Lung (tissue), 11 donors: ENCODE measurements at regions not wholly inside any gene's neighbourhood (a gene's known extent, or its start where the extent isn't known, plus 50 kb on each side); places are given as distances from the start of the nearest gene placed in this dataset.

Source experiments
- ATAC-seq: fragments of 200-7000 bp; cut with Tn5 transposase; one replicate; pipeline ENCODE4 v1.9.1; 2020; ENCODE audit warnings: moderate number of reproducible peaks; ENCODE audit not compliant: insufficient read depth, low FRiP score
- DNase-seq, 3 donors: peaks; one replicate each; pipeline ENCODE4 v3.0.0-alpha.2; 2013 to 2017
- H3K27ac ChIP-seq, 2 donors: one replicate each; pipeline ENCODE4 v1.5.1; 2013; ENCODE audit warnings: mild to moderate bottlenecking in 2 of 2, moderate library complexity in 2 of 2, control low read depth in 1 of 2, inconsistent platforms in 1 of 2, low read depth in 1 of 2, low read length in 1 of 2
- H3K27me3 ChIP-seq, 3 donors: one replicate each; pipeline ENCODE4 v1.5.1; 2013; ENCODE audit warnings: low read length in 2 of 3; ENCODE audit not compliant: control insufficient read depth in 3 of 3, insufficient read depth in 3 of 3
- H3K36me3 ChIP-seq, 4 donors: one replicate each; pipeline ENCODE4 v1.5.1; 2013; ENCODE audit warnings: low read length in 4 of 4, mild to moderate bottlenecking in 1 of 4, moderate library complexity in 1 of 4; ENCODE audit not compliant: control insufficient read depth in 4 of 4, insufficient read depth in 4 of 4
- H3K4me1 ChIP-seq, 5 donors: one replicate each; pipeline ENCODE4 v1.5.1; 2013; ENCODE audit warnings: low read length in 5 of 5, mild to moderate bottlenecking in 2 of 5, moderate library complexity in 1 of 5; ENCODE audit not compliant: control insufficient read depth in 5 of 5, insufficient read depth in 5 of 5
- H3K4me3 ChIP-seq: one replicate; pipeline ENCODE4 v1.5.1; 2013; ENCODE audit warnings: mild to moderate bottlenecking, control low read depth, moderate library complexity
- H3K9ac ChIP-seq, 2 donors: one replicate each; pipeline ENCODE4 v1.5.1; 2013; ENCODE audit warnings: low read length in 2 of 2, control low read depth in 1 of 2; ENCODE audit not compliant: insufficient read depth in 1 of 2
- H3K9me3 ChIP-seq, 4 donors: one replicate each; pipeline ENCODE4 v1.5.1; 2013; ENCODE audit warnings: low read length in 3 of 4, mild to moderate bottlenecking in 1 of 4, moderate library complexity in 1 of 4; ENCODE audit not compliant: control insufficient read depth in 4 of 4, insufficient read depth in 3 of 4
- WGBS, 2 donors: extraction: QIAGEN DNeasy Blood & Tissue Kit; methylation state at CpG; one replicate each; pipeline ENCODE4 v1.1.7; 2013; 5-methylcytosine and 5-hydroxymethylcytosine counted together
- TF ChIP-seq, protein P1 (sequence below): IDR thresholded peaks from 2 replicates; pipeline ENCODE4 v1.5.1; 2012; ENCODE audit warnings: mild to moderate bottlenecking; ENCODE audit errors: control extremely low read depth, extremely low read depth
- donor health status: control.
- donor health status: control.
- donor health status: Bipolar disorder and iron deficiency.
- donor health status: healthy.
- donor health status: DM: yes; HTN: yes; CAD: no.

DNA sequence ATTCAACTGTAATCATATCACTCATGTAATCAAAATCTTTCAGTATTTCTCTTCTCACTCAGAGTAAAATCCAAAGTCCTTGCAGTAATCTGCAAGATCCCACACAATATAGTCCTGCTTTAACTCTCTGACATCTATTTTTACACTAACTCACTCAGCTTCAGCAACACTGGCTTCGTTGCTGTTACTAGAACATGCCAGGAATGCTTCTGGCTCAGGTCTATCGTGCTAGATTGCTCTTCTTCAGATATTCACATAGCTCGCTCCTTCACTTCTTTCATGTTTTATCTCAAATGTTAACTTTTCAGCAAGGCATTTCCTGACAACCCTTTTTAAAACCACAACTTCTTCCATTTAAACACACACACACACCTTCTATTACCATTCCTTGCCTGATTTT lies 331.7 kb upstream of the HTR2C start:
- H3K36me3 ChIP-seq = no peaks in the 10 kb centered on the region
- WGBS, 2 donors = 31 to 49% methylated on average over 3 of the region's 3 CpGs
- no peak overlapping the region for H3K9ac ChIP-seq
- DNase-seq (no peak), ATAC-seq (no peak)
- H3K9me3 ChIP-seq = no peaks in the 10 kb centered on the region
- peaks cover 0 to 65% (median 13%) of the 10 kb centered on the region in 3 donors for H3K27me3 ChIP-seq
- no peak overlapping the region for H3K4me3 ChIP-seq
- H3K4me1 ChIP-seq = no peaks in the 10 kb centered on the region
- no peak overlapping the region for H3K27ac ChIP-seq
- TF ChIP-seq, protein P1, sequence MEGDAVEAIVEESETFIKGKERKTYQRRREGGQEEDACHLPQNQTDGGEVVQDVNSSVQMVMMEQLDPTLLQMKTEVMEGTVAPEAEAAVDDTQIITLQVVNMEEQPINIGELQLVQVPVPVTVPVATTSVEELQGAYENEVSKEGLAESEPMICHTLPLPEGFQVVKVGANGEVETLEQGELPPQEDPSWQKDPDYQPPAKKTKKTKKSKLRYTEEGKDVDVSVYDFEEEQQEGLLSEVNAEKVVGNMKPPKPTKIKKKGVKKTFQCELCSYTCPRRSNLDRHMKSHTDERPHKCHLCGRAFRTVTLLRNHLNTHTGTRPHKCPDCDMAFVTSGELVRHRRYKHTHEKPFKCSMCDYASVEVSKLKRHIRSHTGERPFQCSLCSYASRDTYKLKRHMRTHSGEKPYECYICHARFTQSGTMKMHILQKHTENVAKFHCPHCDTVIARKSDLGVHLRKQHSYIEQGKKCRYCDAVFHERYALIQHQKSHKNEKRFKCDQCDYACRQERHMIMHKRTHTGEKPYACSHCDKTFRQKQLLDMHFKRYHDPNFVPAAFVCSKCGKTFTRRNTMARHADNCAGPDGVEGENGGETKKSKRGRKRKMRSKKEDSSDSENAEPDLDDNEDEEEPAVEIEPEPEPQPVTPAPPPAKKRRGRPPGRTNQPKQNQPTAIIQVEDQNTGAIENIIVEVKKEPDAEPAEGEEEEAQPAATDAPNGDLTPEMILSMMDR = no peak

DNA sequence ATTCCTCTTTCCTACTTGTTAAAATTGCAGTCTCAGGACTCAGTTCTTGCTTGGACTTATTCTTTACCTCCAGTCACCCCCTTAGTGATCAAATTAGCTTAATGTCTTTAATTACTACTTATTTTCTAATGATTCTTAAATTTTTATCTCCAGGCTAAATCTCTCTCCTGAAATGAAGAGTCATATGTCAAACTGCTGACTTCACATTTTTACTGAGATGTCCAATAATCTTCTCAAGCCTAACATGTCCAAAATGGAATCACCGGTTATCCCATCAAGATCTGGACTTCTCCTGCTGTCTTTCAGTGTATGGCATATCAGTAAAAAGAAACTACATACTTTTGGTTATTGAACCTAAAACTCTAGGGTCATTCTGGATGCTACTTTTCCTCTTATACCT lies 332.3 kb upstream of the HTR2C start:
- no peaks in the 10 kb centered on the region for H3K4me1 ChIP-seq
- no peak overlapping the region for H3K9ac ChIP-seq
- peaks cover 0 to 68% (median 13%) of the 10 kb centered on the region in 3 donors for H3K27me3 ChIP-seq
- no peak overlapping the region for H3K27ac ChIP-seq
- ATAC-seq = no peak
- no peak for DNase-seq
- H3K36me3 ChIP-seq = no peaks in the 10 kb centered on the region
- no peaks in the 10 kb centered on the region for H3K9me3 ChIP-seq
- WGBS, 2 donors = 96 to 100% methylated on average over 1 of the region's 1 CpG
- no peak overlapping the region for H3K4me3 ChIP-seq
- TF ChIP-seq, protein P1 = no peak

DNA sequence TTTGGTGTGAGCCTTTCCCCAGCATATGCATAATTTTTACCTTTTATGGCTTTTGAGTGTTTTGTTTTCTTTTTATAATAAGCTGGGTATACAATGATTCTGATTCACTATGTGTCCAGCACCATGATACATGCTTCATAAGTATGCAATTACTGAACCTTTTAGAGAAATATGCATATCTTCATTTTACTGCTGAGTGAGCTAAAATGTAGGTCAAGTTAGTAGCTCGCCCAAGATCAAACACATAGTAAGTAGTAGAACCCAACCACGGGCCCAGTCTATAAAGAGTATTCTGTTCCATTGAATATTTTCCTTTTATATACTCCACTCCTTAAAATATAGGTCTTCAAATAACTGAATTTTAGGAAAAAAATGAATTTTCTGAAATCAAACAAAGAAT lies 362.4 kb upstream of the HTR2C start:
- 40 to 82% methylated on average over 2 of the region's 2 CpGs for WGBS, 2 donors

More for the DNA sequence above, 362.4 kb upstream of the HTR2C start:
- no peak overlapping the region for H3K27ac ChIP-seq
- H3K36me3 ChIP-seq = no peaks in the 10 kb centered on the region
- peaks cover 0 to 34% (median 5%) of the 10 kb centered on the region in 3 donors for H3K27me3 ChIP-seq
- H3K4me3 ChIP-seq = no peak overlapping the region
- H3K9me3 ChIP-seq = no peaks in the 10 kb centered on the region
- no peaks in the 10 kb centered on the region for H3K4me1 ChIP-seq
- TF ChIP-seq, protein P1 = no peak
- DNase-seq (no peak), ATAC-seq (no peak)
- no peak overlapping the region for H3K9ac ChIP-seq
